Trophoblast cell (in vitro differentiated cells and primary cell): ENCODE measurements at regions not wholly inside any gene's neighbourhood (a gene's known extent, or its start where the extent isn't known, plus 50 kb on each side); places are given as distances from the start of the nearest gene placed in this dataset.

Experiments
- DNase-seq, 2 donors: peaks; one replicate each; pipeline ENCODE4 v3.0.0-alpha.2; 2016
- H2AFZ ChIP-seq: 2 replicates; pipeline ENCODE4 v1.6.1; 2013; ENCODE audit warnings: low read length, moderate library complexity, mild to moderate bottlenecking; ENCODE audit not compliant: insufficient read depth, poor library complexity
- H2AK5ac ChIP-seq: 2 replicates; pipeline ENCODE4 v1.6.1; 2013; ENCODE audit warnings: mild to moderate bottlenecking, low read length
- H2BK120ac ChIP-seq: 2 replicates; pipeline ENCODE4 v1.6.1; 2013; ENCODE audit warnings: low read length, mild to moderate bottlenecking, moderate library complexity; ENCODE audit not compliant: insufficient read depth, poor library complexity
- H2BK12ac ChIP-seq: 2 replicates; pipeline ENCODE4 v1.6.1; 2013; ENCODE audit warnings: mild to moderate bottlenecking, low read length, moderate library complexity
- H2BK5ac ChIP-seq: 2 replicates; pipeline ENCODE4 v1.6.1; 2013; ENCODE audit warnings: low read length, low read depth, moderate library complexity, mild to moderate bottlenecking; ENCODE audit not compliant: poor library complexity
- H3K14ac ChIP-seq: 2 replicates; pipeline ENCODE4 v1.6.1; 2013; ENCODE audit warnings: mild to moderate bottlenecking, low read length
- H3K18ac ChIP-seq: 2 replicates; pipeline ENCODE4 v1.6.1; 2013; ENCODE audit warnings: mild to moderate bottlenecking, low read length
- H3K23ac ChIP-seq: 2 replicates; pipeline ENCODE4 v1.6.1; 2013; ENCODE audit warnings: low read length
- H3K27ac ChIP-seq: 2 replicates; pipeline ENCODE4 v1.5.1; 2013; ENCODE audit warnings: low read depth, mild to moderate bottlenecking, inconsistent platforms, low read length, moderate library complexity
- H3K27me3 ChIP-seq: 2 replicates; pipeline ENCODE4 v1.6.1; 2013; ENCODE audit warnings: inconsistent platforms, mild to moderate bottlenecking, low read length, moderate library complexity; ENCODE audit not compliant: insufficient read depth
- H3K36me3 ChIP-seq, 2 experiments: 1 replicate in 1 of 2; 2 replicates in 1 of 2; pipeline ENCODE4 v1.6.1; 2013; ENCODE audit warnings: low read length in 2 of 2, mild to moderate bottlenecking in 2 of 2, moderate library complexity in 1 of 2; ENCODE audit not compliant: insufficient read depth in 2 of 2, control insufficient read depth in 1 of 2
- H3K4ac ChIP-seq: 2 replicates; pipeline ENCODE4 v1.6.1; 2013; ENCODE audit warnings: low read depth, mild to moderate bottlenecking, low read length, moderate library complexity
- H3K4me1 ChIP-seq, 2 experiments: 1 replicate in 1 of 2; 2 replicates in 1 of 2; pipeline ENCODE4 v1.6.1; 2013; ENCODE audit warnings: low read length in 2 of 2, mild to moderate bottlenecking in 2 of 2, moderate library complexity in 1 of 2; ENCODE audit not compliant: insufficient read depth in 2 of 2, control insufficient read depth in 1 of 2
- H3K4me2 ChIP-seq: 2 replicates; pipeline ENCODE4 v1.6.1; 2013; ENCODE audit warnings: inconsistent platforms, mild to moderate bottlenecking, low read length, moderate library complexity
- H3K4me3 ChIP-seq: 2 replicates; pipeline ENCODE4 v1.5.1; 2013; ENCODE audit warnings: mild to moderate bottlenecking, low read depth, low read length, inconsistent platforms
- H3K79me1 ChIP-seq: one replicate; pipeline ENCODE4 v1.6.1; 2013; ENCODE audit warnings: low read length
- H3K79me2 ChIP-seq: 2 replicates; pipeline ENCODE4 v1.6.1; 2013; ENCODE audit warnings: low read length, mild to moderate bottlenecking; ENCODE audit not compliant: control insufficient read depth, insufficient read depth, poor library complexity
- H3K9ac ChIP-seq: 2 replicates; pipeline ENCODE4 v1.6.1; 2013; ENCODE audit warnings: mild to moderate bottlenecking, low read length
- H3K9me3 ChIP-seq: 2 replicates; pipeline ENCODE4 v1.6.1; 2013; ENCODE audit warnings: low read depth, mild to moderate bottlenecking, control low read depth, inconsistent platforms, low read length; ENCODE audit not compliant: insufficient read depth
- H4K12ac ChIP-seq: 2 replicates; pipeline ENCODE4 v1.6.1; 2013; ENCODE audit warnings: low read depth, mild to moderate bottlenecking, low read length, moderate library complexity
- H4K8ac ChIP-seq: 2 replicates; pipeline ENCODE4 v1.6.1; 2013; ENCODE audit warnings: low read depth, mild to moderate bottlenecking, low read length, moderate library complexity
- H4K91ac ChIP-seq: one replicate; pipeline ENCODE4 v1.6.1; 2013; ENCODE audit warnings: low read depth, mild to moderate bottlenecking, low read length, moderate library complexity
- WGBS: extraction: QIAGEN DNeasy Blood & Tissue Kit; methylation state at CpG from one replicate; pipeline ENCODE4 v1.1.7; 2013; ENCODE audit warnings: missing lambda C conversion rate; ENCODE audit not compliant: insufficient read length, insufficient coverage; ENCODE audit errors: extremely low coverage; 5-methylcytosine and 5-hydroxymethylcytosine counted together

DNA sequence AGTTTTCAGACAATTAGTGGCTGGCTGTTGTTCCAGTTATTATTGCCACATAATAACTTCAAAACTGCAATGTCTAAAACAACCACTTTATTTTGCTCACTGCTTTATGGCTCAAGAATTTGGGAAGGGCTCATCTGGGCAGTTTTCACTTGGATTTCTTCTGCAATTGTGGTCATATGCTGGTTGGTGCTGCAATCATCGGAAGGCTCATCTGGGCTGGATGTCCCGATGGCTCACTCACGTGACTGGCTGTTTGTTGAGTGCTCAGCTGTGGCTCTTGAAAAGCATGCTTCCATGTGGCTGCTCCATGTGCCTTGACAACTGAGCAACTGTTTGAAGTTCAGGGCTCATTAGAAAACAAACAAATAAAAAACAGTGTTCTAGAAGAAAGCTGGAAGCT, 1032.5 kb downstream of the DTWD2 start:
- Histone ChIP-seq H3K36me3 (no peaks in the 10 kb centered on the region), H3K9me3 (no peaks in the 10 kb centered on the region), H3K79me1 (no peaks in the 10 kb centered on the region), H2BK120ac (no peak overlapping the region), H3K27ac (no peak overlapping the region), H2AK5ac (no peak overlapping the region), H3K14ac (no peak overlapping the region), H3K4me1 (no peaks in the 10 kb centered on the region), H4K12ac (no peak overlapping the region), H3K4ac (no peak overlapping the region), H4K91ac (no peak overlapping the region), H4K8ac (no peak overlapping the region), H3K18ac (no peak overlapping the region), H3K4me3 (no peak overlapping the region), H2BK12ac (no peak overlapping the region), H3K4me2 (no peak overlapping the region), H3K79me2 (no peaks in the 10 kb centered on the region), H2BK5ac (no peak overlapping the region), H3K9ac (no peak overlapping the region), H2AFZ (no peak overlapping the region), H3K27me3 (no peaks in the 10 kb centered on the region), H3K23ac (no peak overlapping the region)
- WGBS = no CpG with 5 or more reads among the region's 3 CpGs
- DNase-seq = no peak

DNA sequence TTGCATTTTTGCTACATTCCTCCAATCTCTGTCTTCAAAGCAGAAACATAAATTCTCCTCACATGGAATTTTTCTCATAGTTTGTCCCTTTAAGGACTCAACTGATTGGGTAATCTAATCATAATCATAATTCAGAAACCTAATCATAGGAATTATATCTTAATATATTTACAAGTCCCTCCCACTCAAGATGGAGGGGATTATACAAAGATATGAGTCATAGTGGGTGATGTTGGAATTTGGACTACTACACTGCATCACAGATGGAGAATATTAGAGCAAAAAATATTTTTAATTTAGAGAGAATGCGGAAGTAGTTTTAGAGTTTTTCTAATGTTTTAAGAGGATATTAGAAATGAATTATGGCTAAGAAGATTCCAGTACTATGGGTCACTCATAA, 1034.0 kb downstream of the DTWD2 start:
- Histone ChIP-seq H2BK120ac (no peak overlapping the region), H3K18ac (no peak overlapping the region), H4K8ac (no peak overlapping the region), H2AK5ac (no peak overlapping the region), H2AFZ (no peak overlapping the region), H4K12ac (no peak overlapping the region), H3K23ac (no peak overlapping the region), H3K4ac (no peak overlapping the region), H2BK12ac (no peak overlapping the region), H2BK5ac (no peak overlapping the region), H3K9me3 (no peaks in the 10 kb centered on the region), H3K27ac (no peak overlapping the region), H3K4me2 (no peak overlapping the region), H3K14ac (no peak overlapping the region), H3K27me3 (no peaks in the 10 kb centered on the region), H3K9ac (no peak overlapping the region), H3K4me3 (no peak overlapping the region), H3K36me3 (no peaks in the 10 kb centered on the region), H4K91ac (no peak overlapping the region), H3K4me1 (no peaks in the 10 kb centered on the region), H3K79me2 (no peaks in the 10 kb centered on the region), H3K79me1 (no peaks in the 10 kb centered on the region)
- no peak for DNase-seq
- 100% methylated on average over 1 of the region's 1 CpG for WGBS

DNA sequence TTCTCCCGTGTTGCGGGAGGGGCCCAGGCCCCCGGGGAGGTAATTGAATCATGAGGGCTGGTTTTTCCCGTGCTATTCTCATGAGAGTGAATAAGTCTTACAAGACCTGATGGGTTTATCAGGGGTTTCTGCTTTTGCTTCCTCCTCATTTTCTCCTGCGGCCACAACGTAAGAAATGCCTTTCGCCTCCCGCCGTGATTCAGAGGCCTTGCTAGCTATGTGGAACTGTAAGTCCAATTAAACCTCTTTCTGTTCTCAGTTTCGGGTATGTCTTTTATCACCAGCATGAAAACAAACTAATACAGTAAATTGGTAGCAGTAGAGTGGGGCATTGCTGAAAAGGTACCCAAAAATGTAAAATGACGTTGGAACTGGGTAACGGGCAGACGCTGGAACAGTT, 1035.1 kb downstream of the DTWD2 start:
- Histone ChIP-seq H4K12ac (no peak overlapping the region), H3K36me3 (no peaks in the 10 kb centered on the region), H2AK5ac (no peak overlapping the region), H3K4ac (no peak overlapping the region), H3K18ac (no peak overlapping the region), H3K4me1 (no peaks in the 10 kb centered on the region), H3K4me2 (no peak overlapping the region), H2AFZ (no peak overlapping the region), H3K9me3 (no peaks in the 10 kb centered on the region), H3K79me1 (no peaks in the 10 kb centered on the region), H4K8ac (no peak overlapping the region), H4K91ac (no peak overlapping the region), H3K9ac (no peak overlapping the region), H2BK5ac (no peak overlapping the region), H3K23ac (no peak overlapping the region), H3K14ac (no peak overlapping the region), H3K27me3 (no peaks in the 10 kb centered on the region), H2BK12ac (no peak overlapping the region), H3K4me3 (no peak overlapping the region), H2BK120ac (no peak overlapping the region), H3K79me2 (no peaks in the 10 kb centered on the region), H3K27ac (no peak overlapping the region)
- WGBS = no CpG with 5 or more reads among the region's 13 CpGs
- no peak for DNase-seq

GRCh38 chr5:117947836-117948235, 1040.5 kb downstream of the DTWD2 start:
- H3K4ac ChIP-seq = no peak overlapping the region
- no peak overlapping the region for H3K23ac ChIP-seq
- H3K9ac ChIP-seq = no peak overlapping the region
- H2AFZ ChIP-seq = no peak overlapping the region
- no peaks in the 10 kb centered on the region for H3K36me3 ChIP-seq
- H2BK5ac ChIP-seq = no peak overlapping the region
- H4K91ac ChIP-seq = no peak overlapping the region
- no peak overlapping the region for H2BK12ac ChIP-seq
- H3K4me1 ChIP-seq = no peaks in the 10 kb centered on the region
- no peak overlapping the region for H2AK5ac ChIP-seq
- no peaks in the 10 kb centered on the region for H3K79me1 ChIP-seq
- no CpG with 5 or more reads among the region's 2 CpGs for whole genome bisulfite sequencing
- H3K18ac ChIP-seq = no peak overlapping the region
- H4K12ac ChIP-seq = no peak overlapping the region
- no peak overlapping the region for H4K8ac ChIP-seq
- no peak overlapping the region for H3K4me2 ChIP-seq
- DNase-seq = no peak
- H3K27ac ChIP-seq = no peak overlapping the region
- H2BK120ac ChIP-seq = no peak overlapping the region
- no peak overlapping the region for H3K14ac ChIP-seq
- H3K9me3 ChIP-seq = no peaks in the 10 kb centered on the region
- H3K27me3 ChIP-seq = no peaks in the 10 kb centered on the region
- no peak overlapping the region for H3K4me3 ChIP-seq
- no peaks in the 10 kb centered on the region for H3K79me2 ChIP-seq
